Tibial nerve (tissue), 4 donors: ENCODE measurements at regions not wholly inside any gene's neighbourhood (a gene's known extent, or its start where the extent isn't known, plus 50 kb on each side); places are given as distances from the start of the nearest gene placed in this dataset.
"Not testable (repeated sequence)": the region's sequence is repeated elsewhere in the genome, so short reads cannot be mapped to it uniquely, and the experiment has no call there.

ENCODE experiments used
- DNase-seq, 2 donors: peaks; one replicate each; pipeline ENCODE4 v3.0.0-alpha.2; 2019; ENCODE audit warnings: low spot score in 2 of 2
- H3K27ac ChIP-seq, 4 donors: fragments of 200-600 bp; sonication (generic) in 3 of 4; one replicate each; pipeline ENCODE4 v1.5.1; 2017 to 2019; ENCODE audit warnings: mild to moderate bottlenecking in 1 of 4
- H3K27me3 ChIP-seq, 2 donors: fragments of 200-600 bp; sonication (generic) in 1 of 2; one replicate each; pipeline versions ENCODE4 v1.5.1 to v1.6.0; 2017 to 2019
- H3K36me3 ChIP-seq, 3 donors: fragments of 200-600 bp; sonication (generic); one replicate each; pipeline ENCODE4 v1.5.1; 2018 to 2019
- H3K4me1 ChIP-seq, 4 donors: fragments of 200-600 bp; sonication (generic) in 3 of 4; one replicate each; pipeline ENCODE4 v1.5.1; 2017 to 2019
- H3K4me3 ChIP-seq, 4 donors: fragments of 200-600 bp; sonication (generic) in 3 of 4; one replicate each; pipeline ENCODE4 v1.5.1; 2017 to 2019; ENCODE audit warnings: mild to moderate bottlenecking in 1 of 4, moderate library complexity in 1 of 4
- H3K9me3 ChIP-seq, 4 donors: fragments of 200-600 bp; sonication (generic) in 3 of 4; one replicate each; pipeline ENCODE4 v1.5.1; 2017 to 2019
- CTCF ChIP-seq, 5 experiments: fragments of 200-600 bp in 3 of 5; fragments of 450-650 bp in 2 of 5; sonication (generic) in 3 of 5; IDR thresholded peaks; one replicate each; pipeline ENCODE4 v1.5.1; 2016 to 2019; ENCODE audit warnings: antibody characterized with exemption in 5 of 5, mild to moderate bottlenecking in 3 of 5, moderate library complexity in 2 of 5
- EP300 ChIP-seq, 2 donors: sonication (generic); formaldehyde crosslinking; IDR thresholded peaks; one replicate each; pipeline ENCODE4 v1.6.1; 2017; ENCODE audit warnings: antibody characterized with exemption in 2 of 2, mild to moderate bottlenecking in 1 of 2
- POLR2A ChIP-seq, 2 donors: fragments of 450-650 bp; IDR thresholded peaks; one replicate each; pipeline ENCODE4 v1.6.1; 2017; ENCODE audit warnings: antibody characterized with exemption in 2 of 2, mild to moderate bottlenecking in 2 of 2, moderate library complexity in 2 of 2
- WGBS, 2 donors: methylation state at CpG; one replicate each; pipeline ENCODE4 v1.1.5; 2018; 5-methylcytosine and 5-hydroxymethylcytosine counted together

DNA sequence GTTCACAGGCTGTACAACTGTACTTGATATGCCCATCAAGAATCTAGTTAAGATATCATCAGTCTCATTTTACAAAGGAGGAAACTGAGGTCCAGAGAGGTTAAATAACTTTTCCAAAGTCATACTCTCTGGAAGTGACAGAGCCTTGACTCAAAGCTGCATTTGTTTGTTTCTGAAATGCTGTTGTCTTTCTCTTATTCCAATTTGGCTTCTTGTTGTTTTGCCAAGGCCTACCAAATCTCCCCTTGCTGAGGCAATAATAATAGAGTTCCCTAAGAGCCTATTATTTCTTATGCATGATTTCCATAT, 79.8 kb upstream of the C12orf71 start:
- Histone ChIP-seq H3K27ac (no peak overlapping the region), H3K36me3 (no peaks in the 10 kb centered on the region)
- no peak for TF ChIP-seq EP300 (IDR thresholded peaks at IDR 0.05)
- TF ChIP-seq POLR2A (IDR thresholded peaks at IDR 0.05), result no peak
- no peak for TF ChIP-seq CTCF (IDR thresholded peaks at IDR 0.05)

GRCh38 chr12:27163048-27163715, 80.8 kb upstream of the C12orf71 start:
- H3K9me3 ChIP-seq, result peaks cover 0 to 7% (median 0%) of the 10 kb centered on the region in 4 donors
- H3K36me3 ChIP-seq, result no peaks in the 10 kb centered on the region
- H3K4me1 ChIP-seq, result no peaks in the 10 kb centered on the region
- no peaks in the 10 kb centered on the region for H3K27me3 ChIP-seq
- DNase-seq, result no peak
- no peak overlapping the region for H3K4me3 ChIP-seq
- 61 to 76% methylated on average over 3 of the region's 3 CpGs for WGBS, 2 donors
- H3K27ac ChIP-seq, result no peak overlapping the region
- TF ChIP-seq POLR2A (IDR thresholded peaks at IDR 0.05) (no peak), CTCF (IDR thresholded peaks at IDR 0.05) (no peak), EP300 (IDR thresholded peaks at IDR 0.05) (no peak)

More for the DNA sequence above, 79.8 kb upstream of the C12orf71 start:
- no peaks in the 10 kb centered on the region for H3K27me3 ChIP-seq
- H3K9me3 ChIP-seq, result peaks cover 0 to 4% (median 0%) of the 10 kb centered on the region in 4 donors
- no peaks in the 10 kb centered on the region for H3K4me1 ChIP-seq
- no peak for DNase-seq
- H3K4me3 ChIP-seq, result no peak overlapping the region

DNA sequence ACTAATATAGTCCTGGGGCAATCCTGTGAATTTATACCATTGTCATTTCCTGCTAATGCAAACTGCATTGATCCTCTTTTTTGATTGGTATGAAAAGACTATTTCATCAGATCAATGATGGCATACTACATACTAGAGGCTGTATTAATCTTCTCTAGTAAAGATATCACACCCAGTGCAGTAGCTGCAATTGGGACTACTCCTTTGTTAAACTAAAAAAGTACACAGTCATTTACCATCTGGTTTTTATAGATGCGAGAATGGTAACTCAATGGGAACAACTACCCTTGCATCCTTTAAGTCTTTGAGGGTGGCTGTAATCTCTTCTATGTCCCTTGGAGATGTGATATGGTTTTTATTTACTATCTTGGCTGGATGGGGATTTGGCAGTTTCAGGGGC, 80.2 kb upstream of the STK38L start:
- Histone ChIP-seq H3K4me1 (no peaks in the 10 kb centered on the region), H3K4me3 (no peak overlapping the region), H3K27me3 (no peaks in the 10 kb centered on the region), H3K36me3 (no peaks in the 10 kb centered on the region), H3K9me3 (peaks cover 0 to 7% (median 0%) of the 10 kb centered on the region in 4 donors), H3K27ac (no peak overlapping the region)
- no peak for DNase-seq
- no peak for TF ChIP-seq CTCF (IDR thresholded peaks at IDR 0.05)
- no peak for TF ChIP-seq POLR2A (IDR thresholded peaks at IDR 0.05)
- TF ChIP-seq EP300 (IDR thresholded peaks at IDR 0.05), result no peak
- WGBS, 2 donors, result 84 to 88% methylated on average over 1 of the region's 1 CpG

- DNase-seq, result no peak
- TF ChIP-seq POLR2A (IDR thresholded peaks at IDR 0.05) (no peak), EP300 (IDR thresholded peaks at IDR 0.05) (no peak), CTCF (IDR thresholded peaks at IDR 0.05) (no peak)
- Histone ChIP-seq H3K4me3 (no peak overlapping the region), H3K4me1 (no peaks in the 10 kb centered on the region), H3K9me3 (peaks cover 0 to 10% (median 0%) of the 10 kb centered on the region in 4 donors), H3K27ac (no peak overlapping the region), H3K36me3 (no peaks in the 10 kb centered on the region), H3K27me3 (no peaks in the 10 kb centered on the region)
- 83 to 95% methylated on average over 2 of the region's 2 CpGs for WGBS, 2 donors
Observed at GRCh38 chr12:27164330-27165040, 79.6 kb upstream of the STK38L start.

- H3K27me3 ChIP-seq, H3K4me3 ChIP-seq, DNase-seq, H3K36me3 ChIP-seq, H3K27ac ChIP-seq, H3K4me1 ChIP-seq: not testable (repeated sequence)
- peaks cover 0 to 24% (median 0%) of the 10 kb centered on the region in 4 donors for H3K9me3 ChIP-seq
- WGBS, 2 donors, result 84 to 90% methylated on average over 1 of the region's 1 CpG
Observed at GRCh38 chr12:27165958-27166357, 78.1 kb upstream of the STK38L start.

- not testable (repeated sequence) for H3K36me3 ChIP-seq, H3K27ac ChIP-seq, H3K27me3 ChIP-seq, H3K4me3 ChIP-seq, H3K4me1 ChIP-seq, DNase-seq
- 94 to 100% methylated on average over 2 to 3 of the region's 3 CpGs for WGBS, 2 donors
- peaks cover 0 to 37% (median 0%) of the 10 kb centered on the region in 4 donors for H3K9me3 ChIP-seq
Observed at GRCh38 chr12:27171494-27171893, 72.6 kb upstream of the STK38L start.
